Retina (tissue), 1 donor: ENCODE measurements at regions not wholly inside any gene's neighbourhood (a gene's known extent, or its start where the extent isn't known, plus 50 kb on each side); places are given as distances from the start of the nearest gene placed in this dataset.

Source experiments
- DNase-seq: peaks from one replicate; pipeline ENCODE4 v3.0.0-alpha.2; 2016

DNA sequence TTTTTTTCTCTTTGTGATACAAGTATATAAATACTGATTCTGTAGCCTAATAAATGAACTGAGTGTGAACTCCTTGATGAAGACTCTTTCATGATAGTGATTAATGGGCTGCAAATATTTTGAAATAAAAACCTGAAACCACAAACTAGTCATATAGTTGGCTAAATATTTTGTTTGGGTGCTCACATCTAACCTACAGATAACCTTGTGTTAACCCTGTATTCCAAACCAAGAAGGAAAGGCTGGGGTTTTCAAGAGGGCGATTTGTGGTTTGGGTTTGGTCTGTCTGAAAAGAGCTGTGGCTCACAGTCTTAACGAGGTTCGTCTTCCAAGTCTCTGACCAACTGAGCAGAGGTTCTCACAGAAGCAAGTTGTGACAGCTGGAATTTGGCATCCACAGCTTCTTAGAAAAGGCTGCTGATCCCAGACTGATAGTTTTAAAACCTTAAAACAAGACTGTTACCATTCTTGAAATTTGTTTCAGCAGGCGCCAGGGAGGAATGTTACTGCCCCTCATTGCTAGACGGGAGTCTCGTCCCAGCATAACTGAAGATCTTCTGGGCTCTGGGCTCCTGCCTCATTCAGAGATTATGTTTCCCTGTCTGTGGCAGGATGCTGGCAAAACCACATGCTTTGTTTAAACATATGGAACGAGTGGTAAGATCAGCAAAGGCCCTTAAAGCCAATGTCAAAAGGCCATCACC is 736.4 kb upstream of the MARCKS start:
- no peak for DNase-seq

DNA sequence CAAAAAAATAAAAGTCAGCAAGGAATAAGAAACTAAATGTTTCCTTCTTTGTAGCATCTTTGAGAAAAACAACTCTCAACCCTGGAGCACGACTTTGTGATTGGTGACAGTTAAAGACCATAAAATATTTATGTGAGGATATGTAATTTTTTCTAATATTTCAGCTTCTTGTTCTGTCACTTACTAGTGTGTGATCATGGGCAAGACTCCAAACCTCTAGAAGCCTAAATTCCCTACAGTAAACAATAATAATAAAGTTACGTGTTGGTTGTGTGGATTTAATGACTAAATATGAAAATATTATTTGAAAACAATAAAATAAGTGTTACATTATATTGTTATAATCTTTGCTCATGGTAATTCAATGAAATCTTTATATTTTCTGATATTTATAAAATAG is 735.6 kb upstream of the MARCKS start:
- no peak for DNase-seq

DNA sequence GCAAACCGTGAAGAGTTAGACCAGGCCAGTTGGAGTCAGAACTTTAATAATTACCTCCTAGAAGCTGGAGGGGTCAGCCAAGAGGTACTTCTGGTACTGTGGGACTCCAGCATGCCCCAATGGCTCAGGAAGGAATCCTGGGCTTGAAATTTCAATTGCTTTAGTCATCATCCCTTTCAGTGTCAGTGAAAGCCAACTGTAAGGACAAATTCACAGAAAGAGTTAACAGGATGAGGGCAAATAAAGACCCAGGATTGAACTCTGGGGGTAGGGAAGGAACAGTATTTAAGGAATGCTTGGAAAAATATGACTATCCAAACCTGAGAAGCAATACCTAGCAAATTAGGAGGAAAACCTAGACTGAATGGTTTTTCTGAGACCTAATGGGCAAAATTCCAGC is 735.1 kb upstream of the MARCKS start:
- no peak for DNase-seq

DNA sequence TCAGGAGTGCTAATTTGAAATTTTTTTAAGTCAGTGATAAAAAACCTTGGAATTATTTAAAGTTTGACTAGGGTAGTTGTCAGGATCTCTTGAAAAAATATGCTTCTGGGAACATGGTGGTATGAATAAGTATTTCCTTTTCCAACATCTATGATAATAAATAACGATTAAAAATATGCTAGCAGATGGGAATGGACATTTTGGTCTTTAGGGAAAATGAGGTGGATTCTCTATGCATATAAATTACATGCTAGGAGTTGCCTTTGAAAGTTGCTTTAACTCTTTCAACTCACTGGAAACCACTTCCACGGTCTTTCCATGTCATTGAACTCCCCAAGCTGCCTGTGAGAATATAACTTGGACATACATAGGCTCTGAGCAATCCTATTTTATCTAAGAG is 731.5 kb upstream of the MARCKS start:
- no peak for DNase-seq

DNA sequence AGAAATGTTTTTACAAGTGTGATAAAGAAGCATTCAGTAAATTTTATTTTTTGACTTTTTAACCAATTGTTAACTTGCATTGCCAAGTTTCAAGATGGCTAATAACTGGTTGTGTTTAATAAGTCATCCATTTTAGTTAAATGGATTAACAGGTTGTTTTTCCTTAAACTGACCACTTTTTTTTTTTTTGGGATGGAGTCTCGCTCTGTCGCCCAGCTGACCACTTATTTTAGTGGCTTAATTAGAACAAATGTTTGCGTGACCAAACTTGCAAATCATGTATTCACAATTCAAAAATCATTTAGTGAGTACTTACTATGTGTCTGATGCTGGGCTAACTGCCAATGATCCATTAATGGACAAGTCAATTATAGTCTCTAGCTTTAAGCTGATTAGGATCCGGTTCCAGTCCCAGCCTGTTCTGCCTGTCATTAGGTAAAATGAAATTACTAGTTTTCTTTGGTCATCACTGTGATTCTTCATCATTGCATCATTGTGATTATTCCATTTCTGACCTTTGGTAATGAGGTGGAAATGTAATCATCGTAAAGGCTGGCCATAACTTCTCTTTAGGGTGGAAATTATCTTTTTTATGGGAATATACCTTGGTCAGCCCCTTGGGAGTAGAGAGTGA is 729.2 kb upstream of the MARCKS start:
- no peak for DNase-seq

DNA sequence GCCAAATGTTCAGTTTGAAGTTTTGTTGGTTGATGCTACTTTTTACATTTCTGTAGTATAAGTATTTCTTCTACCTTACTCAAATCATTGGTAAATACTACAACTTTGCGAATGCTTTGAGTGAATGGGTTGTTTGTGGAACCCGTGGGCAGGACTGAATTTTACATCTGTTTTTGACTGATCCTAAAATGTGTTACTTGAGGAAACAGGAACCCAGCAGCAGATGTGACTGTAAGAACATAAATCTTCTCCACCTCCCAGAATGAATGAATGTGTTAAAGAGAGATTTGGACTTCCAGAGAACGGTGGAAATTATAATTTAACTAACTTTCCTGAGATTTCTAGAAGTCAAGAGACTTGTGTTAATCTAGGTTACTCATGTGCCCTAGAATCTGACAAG is 728.5 kb upstream of the MARCKS start:
- DNase-seq = no peak

DNA sequence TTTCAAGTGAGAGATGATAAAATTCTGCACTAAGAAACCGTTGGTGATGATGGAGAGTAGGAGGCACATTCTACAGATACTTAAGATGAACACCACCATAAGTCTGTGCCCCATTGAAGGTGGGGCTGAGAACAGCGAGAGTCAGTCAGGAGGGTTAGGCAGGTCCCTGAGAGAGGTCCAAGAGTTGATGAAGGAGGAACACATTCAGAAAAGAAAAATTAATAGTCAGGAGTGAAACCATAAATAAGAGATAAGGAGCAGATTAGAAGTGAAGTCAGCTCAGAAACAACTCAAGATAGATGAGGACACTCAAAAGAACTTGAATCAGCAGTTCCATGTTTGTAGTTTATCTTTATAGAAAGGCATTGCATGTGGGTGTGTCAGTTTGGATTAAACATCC is 727.2 kb upstream of the MARCKS start:
- no peak for DNase-seq

DNA sequence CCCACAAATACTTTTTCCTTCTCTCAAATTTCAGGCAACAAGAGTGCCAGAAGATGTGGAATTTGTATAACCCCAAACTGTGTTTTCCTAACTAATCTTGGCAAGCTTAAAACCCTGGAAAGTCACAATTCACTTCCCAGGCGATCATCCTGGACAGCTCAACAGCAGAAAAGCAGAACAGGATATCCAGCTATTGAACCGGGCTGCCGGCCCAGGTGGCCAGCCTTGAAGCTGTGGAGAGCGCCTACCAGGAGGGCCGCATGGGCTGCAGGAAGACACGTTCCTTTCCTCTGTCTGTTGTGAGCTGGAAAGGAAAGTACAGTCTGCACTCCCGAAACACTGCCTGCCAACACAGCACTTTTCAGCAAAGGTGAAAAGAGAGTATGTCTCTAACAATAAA is 719.7 kb upstream of the MARCKS start:
- peak; percentile 3 for DNase-seq

DNA sequence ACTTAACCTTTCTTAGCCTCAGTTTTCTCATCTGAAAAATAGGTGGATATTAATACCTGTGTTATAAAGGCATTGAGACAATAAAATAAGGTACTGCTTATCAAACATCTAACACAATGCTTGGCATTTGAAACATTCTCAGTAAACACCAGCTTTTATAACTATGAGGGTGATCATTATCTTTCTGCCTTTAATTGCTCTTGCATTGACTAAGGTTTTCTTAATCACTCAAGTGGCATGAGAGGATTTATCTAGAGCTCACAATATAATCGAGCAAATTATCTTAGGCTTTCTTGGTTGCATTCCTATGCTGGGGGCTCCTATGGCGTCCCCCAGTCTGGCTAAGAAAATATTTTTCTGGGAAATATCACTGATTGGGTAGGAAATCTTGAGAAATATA is 716.4 kb upstream of the MARCKS start:
- no peak for DNase-seq

DNA sequence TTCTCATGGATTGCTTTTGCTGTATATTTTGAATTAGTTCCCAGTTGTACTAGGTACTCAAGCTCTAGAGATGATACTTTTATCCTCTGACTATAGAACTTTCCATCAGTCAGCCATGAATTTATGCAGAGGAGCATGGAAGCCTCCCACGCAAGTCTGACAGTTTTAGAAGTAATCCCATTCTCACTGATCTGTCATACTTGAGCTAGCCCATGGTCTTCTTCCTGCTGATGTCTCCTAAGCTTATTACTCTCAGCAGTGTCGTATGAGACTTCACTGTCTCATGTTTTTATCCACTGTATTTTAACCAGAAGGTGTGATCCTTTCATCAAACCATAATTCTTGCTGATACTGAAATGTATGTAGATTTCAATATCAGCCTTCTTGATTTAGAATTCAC is 715.2 kb upstream of the MARCKS start:
- no peak for DNase-seq

DNA sequence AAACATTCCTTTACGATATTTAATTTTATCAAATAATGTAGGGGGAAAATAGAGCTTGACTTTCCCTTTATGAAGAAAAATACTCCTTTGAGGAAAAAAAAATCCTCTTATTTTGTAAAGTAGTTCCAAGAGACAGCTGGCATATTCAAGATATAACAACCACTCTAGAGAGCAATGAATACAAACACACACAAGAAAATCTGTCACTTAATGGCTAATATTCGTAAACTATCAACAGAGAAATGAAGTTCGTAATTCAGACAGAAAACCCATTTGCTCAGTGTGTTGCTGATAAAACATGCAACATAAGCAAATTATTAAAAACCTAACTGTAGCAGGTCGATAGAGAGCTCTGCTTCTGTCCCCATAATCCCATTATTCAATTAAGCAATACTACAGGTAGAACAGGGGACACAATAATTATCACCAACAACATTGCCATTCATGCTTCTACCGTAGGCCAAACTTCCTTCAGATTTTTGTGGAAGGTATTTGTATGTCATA is 714.4 kb upstream of the MARCKS start:
- DNase-seq = no peak

DNA sequence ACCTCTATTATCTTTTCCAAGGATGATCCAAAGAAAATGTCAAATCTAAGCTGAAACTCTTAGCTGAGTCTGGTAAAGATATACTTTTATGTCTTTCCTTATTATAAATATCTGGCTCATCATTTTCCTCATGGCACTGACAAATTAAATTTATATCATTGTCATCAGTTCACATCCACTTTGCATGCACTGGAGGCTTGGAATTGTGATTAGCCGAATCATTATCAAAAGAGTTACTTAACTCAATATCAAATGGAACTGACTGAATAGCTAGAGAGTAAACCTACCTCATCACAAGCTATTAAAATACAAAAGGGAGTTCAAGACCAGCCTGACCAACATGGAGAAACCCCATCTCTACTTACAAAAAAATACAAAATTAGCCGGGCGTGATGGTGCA is 713.9 kb upstream of the MARCKS start:
- DNase-seq = no peak

DNA sequence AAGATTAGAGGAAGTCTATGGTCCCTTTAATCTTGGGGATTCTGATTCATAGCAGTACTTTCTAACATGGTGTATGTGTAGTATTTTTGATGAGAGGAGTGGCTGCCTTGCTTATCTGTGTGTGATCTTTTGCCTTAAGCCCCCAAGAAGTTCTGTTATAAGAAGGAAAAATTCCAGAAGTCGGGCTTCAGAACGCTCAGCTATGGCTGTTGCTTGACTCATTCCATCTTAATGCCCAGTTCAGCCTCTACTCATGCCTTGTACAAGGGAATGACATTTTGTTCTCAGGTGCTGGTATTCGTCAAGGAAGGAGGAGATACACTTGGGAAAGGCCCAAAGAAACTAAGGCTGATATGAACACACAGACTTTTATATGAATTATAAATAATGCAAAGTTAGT is 713.0 kb upstream of the MARCKS start:
- DNase-seq = no peak

DNA sequence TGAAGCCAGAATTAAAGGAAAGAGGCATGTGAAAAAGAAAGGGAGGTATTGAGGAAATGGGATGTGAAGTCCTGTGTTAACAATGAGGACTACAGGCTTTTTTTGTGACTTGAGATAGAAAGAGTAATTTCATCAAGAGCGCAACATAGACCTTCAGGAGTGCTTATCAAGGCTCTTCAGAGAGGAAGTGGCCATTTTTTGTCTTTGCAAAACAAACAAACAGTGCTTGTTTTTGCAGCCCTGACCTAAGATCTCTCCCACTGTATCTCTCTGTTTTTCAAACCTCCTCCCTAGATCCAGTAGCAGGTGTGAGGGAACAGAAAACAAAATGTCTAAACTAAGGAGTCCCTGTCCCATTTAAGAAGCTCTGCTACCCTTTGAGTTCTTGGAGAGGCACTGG is 710.3 kb upstream of the MARCKS start:
- DNase-seq = no peak

DNA sequence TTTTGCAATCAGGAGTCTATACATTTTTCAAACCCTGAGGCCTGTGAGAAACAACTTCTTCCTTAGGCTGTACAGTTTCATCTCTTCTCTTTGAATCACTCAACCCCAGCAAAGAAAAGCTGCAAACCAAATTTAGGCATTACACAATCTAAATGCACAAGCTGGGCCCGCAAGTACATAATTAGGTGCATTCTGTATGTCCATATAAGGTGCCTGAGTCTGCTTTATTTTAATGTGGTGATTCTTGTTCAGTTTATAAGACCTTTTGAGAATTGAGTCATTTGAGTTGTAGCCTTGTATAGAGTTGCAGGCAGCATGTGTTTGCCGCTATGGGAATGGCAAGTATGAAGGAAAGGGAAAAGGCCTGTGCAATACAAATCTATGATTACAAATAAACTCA is 709.6 kb upstream of the MARCKS start:
- no peak for DNase-seq

DNA sequence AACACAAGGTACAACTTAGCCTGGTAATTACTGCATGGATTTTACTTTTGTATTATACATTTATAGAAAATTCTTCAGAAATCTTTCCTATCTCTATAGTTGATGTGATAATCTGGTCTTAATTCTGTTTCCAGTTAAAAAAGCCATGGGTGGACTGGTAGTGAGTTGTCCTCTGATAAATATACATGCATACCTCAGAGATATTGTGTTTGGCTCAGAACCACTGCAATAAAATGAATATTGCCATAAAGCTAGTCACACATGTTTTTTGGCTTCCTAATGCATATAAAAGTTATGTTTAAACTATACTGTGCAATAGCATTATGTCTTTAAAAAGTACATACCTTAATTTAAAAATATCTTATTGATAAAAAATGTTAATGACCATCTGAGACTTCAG is 708.6 kb upstream of the MARCKS start:
- no peak for DNase-seq

DNA sequence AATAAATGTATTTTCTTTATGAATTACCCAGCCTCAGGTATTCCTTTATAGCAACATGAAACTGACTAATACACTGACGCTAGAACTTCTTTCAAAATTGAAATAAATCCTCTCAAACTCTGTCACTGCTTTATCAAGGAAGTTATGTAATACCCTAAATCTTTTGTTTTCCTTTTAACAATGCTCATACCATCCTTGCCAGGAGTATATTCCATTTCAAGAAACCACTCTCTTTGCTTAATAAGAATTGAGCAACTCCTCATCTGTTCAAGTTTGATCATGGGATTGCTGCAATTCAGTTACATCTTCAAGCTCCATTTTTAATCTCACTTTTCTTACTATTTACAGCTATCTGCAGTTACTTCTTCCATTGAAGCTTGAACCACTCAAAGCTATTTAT is 707.6 kb upstream of the MARCKS start:
- DNase-seq = no peak

DNA sequence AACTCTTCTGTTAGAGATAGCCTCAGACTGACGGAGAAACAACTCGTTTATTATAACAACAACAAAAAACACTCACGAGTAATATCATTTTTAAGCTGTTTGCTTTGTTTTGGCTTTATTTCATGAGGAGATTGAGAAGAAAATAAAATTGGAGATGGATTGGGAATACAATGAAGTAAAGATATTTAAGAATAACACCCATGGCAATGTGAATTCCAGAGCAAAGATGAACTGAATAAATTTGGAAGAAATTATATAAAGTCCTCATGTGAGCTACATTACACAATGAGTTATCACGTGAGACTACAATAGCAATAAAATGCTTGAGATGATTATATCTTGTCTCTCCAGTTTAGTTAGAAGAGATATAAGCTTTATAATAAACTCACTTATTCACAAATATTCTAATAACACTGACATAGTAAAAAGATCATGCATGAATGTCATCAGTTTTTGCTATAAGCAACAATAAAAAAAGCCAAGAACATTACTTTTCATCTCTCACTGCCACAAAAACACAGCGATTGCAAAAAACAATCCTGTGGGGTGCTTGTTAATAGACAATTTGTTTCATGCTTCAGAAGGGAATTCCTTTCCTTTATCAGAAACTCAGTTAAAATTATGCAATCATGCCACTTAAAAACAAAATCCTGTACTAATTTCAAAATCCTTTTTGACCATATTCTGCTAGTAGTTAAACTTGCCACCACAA is 696.7 kb upstream of the MARCKS start:
- no peak for DNase-seq

DNA sequence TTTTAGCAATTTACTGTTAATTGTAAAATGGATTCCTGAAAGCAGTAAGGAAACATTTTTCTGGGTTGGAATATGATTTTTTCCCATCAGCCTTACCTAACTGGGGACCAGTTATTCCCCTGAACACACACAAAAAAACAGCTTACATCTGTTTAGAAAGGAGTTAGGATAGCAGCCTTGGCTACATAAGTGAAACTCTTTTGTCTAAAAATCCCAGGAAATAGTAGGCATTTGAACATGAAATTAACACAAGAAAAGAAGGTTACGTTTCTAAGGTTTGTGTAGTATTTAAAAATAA is 696.2 kb upstream of the MARCKS start:
- DNase-seq = no peak

DNA sequence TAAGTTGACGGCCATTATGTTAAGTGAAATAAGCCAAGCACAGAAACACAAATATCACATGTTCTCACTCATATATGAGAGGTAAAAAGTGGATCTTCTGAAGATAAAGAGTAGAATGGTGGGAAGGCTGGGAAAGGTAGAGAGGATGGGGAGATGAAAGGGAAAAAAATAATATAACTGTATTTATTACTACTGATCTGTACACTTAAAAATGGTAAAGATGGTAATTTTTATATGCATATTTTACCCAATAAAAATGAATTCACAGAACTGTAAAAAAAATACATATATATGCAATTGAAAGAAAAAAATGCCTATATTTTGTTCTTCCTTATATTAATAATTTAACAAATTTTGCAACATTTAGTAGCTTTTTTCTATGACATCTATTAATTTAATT is 694.4 kb upstream of the MARCKS start:
- no peak for DNase-seq

DNA sequence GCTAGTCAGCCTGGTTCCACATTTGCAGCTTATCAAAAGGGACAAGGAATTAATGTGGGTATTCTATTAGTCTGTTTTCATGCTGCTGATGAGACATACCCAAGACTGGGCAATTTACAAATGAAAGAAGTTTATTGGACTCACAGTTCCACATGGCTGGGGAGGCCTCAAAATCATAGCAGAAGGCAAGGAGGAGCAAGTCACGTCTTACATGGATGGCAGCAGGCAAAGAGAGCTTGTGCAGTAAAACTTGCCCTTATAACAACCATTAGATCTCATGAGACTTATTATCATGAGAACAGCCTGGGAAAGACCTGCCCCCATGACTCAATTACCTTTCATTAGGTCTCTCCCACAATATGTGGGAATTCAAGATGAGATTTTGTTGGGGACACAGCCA is 689.1 kb upstream of the MARCKS start:
- no peak for DNase-seq

DNA sequence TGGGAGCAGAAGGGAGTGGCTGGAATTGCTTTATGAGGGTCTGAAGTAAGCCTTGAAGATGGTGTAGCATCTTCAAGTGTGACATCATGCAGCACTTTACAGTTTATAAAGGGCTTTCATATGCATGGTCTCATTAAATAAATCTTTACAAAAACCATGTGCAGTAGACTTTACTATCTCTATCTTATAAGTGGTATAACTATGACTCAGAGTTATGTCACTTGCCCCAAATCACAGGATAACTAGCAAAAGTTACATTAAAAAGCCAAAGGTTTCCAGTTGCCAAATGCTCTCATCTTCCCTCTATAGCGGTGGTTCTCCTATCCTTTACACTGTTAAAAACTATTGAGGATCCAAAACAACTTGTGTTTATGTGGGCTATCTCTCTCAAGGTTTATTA is 687.7 kb upstream of the MARCKS start:
- no peak for DNase-seq

DNA sequence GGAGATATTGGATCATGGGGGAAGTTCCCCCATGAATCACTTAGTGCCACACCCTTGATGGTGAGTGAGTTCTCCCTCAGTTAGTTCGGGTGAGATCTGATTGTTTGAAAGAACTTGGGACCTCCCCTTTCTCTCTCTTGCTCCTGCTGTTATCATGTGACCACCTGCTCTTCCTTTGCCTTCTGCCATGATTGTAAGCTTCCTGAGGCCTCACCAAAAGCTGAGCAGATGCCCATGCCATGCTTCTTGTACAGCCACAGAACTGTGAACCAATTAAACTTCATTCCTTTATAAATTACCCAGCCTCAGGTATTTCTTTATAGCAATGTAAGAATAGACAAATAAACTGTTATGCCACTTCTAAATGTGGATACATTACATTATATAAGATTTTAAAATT is 686.7 kb upstream of the MARCKS start:
- no peak for DNase-seq

DNA sequence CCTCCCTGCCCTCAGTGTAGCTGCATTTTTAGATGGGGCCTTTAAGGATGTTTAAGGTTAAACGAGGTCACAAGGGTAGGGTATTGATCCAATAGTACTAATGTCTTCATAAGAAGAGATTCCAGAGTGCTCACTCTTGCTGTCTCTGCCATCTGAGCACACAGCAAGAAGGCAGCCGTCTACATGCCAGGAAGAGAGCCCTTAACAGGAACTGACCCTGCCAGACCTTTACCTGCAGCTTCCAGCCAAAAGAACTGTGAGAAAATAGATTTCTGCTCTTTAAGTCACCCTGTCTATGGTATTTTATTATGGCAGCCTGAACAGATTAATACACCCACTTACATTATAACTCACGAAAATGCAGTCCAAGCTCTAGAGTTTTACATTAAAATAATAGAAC is 685.3 kb upstream of the MARCKS start:
- DNase-seq = no peak

DNA sequence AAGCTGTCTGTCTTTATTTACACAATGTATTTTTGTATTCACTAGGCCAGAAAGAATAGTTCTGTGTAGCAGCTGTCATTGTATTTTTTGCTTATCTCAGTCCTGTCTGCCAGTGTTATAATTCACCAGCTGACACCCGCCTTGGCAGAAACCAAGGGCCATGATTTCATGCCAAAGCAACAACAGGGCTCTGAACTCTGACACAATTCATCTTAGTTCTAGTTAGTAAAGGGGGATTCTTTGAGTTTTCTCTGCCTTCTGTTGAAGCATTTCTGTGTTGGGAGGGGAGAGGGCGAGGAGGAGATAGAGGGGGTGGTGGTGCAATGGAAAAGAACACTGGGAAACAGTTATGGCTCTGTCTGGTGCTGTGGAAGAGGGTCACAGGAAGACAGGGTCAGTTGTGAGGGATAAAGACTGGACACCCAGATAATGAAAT is 684.6 kb upstream of the MARCKS start:
- DNase-seq = peak; percentile 31
